ENCODE measurements at regions not wholly inside any gene's neighbourhood (a gene's known extent, or its start where the extent isn't known, plus 50 kb on each side); places are given as distances from the start of the nearest gene placed in this dataset.

DNA sequence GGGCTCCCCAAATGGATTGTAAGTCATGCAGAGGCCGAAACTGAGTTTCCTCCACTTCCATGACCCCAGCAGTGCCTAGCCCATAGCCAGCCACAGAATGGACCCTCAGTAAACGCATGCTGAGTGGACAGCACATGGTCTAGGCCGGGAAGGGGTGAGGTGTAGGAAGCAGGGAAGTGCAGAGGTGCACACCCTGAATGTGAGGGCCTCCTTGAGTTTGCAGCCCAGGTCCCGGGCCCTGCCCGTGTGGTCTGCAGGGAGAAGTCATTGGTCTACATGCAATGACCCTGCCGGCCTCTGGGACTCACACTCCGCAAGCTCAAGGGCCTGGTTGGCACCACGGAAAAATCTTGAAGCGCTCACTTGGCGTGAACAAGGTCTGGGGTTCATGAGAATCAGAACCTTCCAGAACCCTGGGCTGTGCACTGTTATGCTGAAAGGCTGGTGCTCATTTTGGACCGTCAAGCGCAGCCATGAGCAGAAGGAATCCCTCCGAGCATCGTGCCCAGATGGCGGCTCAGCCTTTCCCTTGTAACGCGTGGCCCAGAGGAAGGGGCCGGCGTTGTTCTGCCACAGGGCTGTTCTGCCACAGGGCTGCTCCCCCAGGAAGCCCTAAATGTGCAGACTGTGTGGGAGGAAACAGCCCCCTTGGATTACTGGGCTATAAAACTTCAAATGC, 66.4 kb downstream of the PSMG1 start:
- TF ChIP-seq RARB (CRISPR knock-in tag; IDR thresholded peaks at IDR 0.05) = no peak
- TF ChIP-seq CSDC2 (CRISPR knock-in tag; IDR thresholded peaks at IDR 0.05) = no peak
- TF ChIP-seq ZNF70 (CRISPR knock-in tag; IDR thresholded peaks at IDR 0.05) = no peak
- TF ChIP-seq ESRRG (CRISPR knock-in tag; IDR thresholded peaks at IDR 0.05) = no peak
- no peak for TF ChIP-seq ZC3H10 (CRISPR knock-in tag; IDR thresholded peaks at IDR 0.05)
- TF ChIP-seq, protein P1, sequence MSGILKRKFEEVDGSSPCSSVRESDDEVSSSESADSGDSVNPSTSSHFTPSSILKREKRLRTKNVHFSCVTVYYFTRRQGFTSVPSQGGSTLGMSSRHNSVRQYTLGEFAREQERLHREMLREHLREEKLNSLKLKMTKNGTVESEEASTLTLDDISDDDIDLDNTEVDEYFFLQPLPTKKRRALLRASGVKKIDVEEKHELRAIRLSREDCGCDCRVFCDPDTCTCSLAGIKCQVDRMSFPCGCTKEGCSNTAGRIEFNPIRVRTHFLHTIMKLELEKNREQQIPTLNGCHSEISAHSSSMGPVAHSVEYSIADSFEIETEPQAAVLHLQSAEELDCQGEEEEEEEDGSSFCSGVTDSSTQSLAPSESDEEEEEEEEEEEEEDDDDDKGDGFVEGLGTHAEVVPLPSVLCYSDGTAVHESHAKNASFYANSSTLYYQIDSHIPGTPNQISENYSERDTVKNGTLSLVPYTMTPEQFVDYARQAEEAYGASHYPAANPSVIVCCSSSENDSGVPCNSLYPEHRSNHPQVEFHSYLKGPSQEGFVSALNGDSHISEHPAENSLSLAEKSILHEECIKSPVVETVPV (CRISPR knock-in tag; IDR thresholded peaks at IDR 0.05) = no peak
- TF ChIP-seq ZFP3 (CRISPR knock-in tag; IDR thresholded peaks at IDR 0.05) = no peak
- TF ChIP-seq, protein P2, sequence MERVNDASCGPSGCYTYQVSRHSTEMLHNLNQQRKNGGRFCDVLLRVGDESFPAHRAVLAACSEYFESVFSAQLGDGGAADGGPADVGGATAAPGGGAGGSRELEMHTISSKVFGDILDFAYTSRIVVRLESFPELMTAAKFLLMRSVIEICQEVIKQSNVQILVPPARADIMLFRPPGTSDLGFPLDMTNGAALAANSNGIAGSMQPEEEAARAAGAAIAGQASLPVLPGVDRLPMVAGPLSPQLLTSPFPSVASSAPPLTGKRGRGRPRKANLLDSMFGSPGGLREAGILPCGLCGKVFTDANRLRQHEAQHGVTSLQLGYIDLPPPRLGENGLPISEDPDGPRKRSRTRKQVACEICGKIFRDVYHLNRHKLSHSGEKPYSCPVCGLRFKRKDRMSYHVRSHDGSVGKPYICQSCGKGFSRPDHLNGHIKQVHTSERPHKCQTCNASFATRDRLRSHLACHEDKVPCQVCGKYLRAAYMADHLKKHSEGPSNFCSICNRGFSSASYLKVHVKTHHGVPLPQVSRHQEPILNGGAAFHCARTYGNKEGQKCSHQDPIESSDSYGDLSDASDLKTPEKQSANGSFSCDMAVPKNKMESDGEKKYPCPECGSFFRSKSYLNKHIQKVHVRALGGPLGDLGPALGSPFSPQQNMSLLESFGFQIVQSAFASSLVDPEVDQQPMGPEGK (CRISPR knock-in tag; IDR thresholded peaks at IDR 0.05; ENCODE audit: borderline replicate concordance) = no peak
